MM.1S (cell line): ENCODE measurements at regions not wholly inside any gene's neighbourhood (a gene's known extent, or its start where the extent isn't known, plus 50 kb on each side); places are given as distances from the start of the nearest gene placed in this dataset.

Source experiments
- EZH2 ChIP-seq: fragments of 300-600 bp; sonication (generic); optimal IDR thresholded peaks from 2 replicates; pipeline ENCODE3; 2017; ENCODE audit warnings: low read depth, mild to moderate bottlenecking, antibody characterized with exemption, low read length, mixed read lengths
- EZH2phosphoT487 ChIP-seq: fragments of 300-600 bp; sonication (generic); IDR thresholded peaks from 2 replicates; pipeline ENCODE4 v1.6.1; 2018; ENCODE audit warnings: antibody characterized with exemption, low read length
- TF ChIP-seq, protein P1 (sequence below): fragments of 300-600 bp; sonication (generic); IDR thresholded peaks from 2 replicates; pipeline ENCODE4 v1.5.1; 2016; ENCODE audit warnings: antibody characterized with exemption, low read length, mixed read lengths

- TF ChIP-seq EZH2 (no peak), EZH2phosphoT487 (no peak)
- TF ChIP-seq, protein P1, sequence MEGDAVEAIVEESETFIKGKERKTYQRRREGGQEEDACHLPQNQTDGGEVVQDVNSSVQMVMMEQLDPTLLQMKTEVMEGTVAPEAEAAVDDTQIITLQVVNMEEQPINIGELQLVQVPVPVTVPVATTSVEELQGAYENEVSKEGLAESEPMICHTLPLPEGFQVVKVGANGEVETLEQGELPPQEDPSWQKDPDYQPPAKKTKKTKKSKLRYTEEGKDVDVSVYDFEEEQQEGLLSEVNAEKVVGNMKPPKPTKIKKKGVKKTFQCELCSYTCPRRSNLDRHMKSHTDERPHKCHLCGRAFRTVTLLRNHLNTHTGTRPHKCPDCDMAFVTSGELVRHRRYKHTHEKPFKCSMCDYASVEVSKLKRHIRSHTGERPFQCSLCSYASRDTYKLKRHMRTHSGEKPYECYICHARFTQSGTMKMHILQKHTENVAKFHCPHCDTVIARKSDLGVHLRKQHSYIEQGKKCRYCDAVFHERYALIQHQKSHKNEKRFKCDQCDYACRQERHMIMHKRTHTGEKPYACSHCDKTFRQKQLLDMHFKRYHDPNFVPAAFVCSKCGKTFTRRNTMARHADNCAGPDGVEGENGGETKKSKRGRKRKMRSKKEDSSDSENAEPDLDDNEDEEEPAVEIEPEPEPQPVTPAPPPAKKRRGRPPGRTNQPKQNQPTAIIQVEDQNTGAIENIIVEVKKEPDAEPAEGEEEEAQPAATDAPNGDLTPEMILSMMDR: no peak
Observed at GRCh38 chr12:126538888-126539287, 1473.7 kb downstream of the AACS start.
